Head of caudate nucleus (tissue), 42 donors: ENCODE measurements at regions not wholly inside any gene's neighbourhood (a gene's known extent, or its start where the extent isn't known, plus 50 kb on each side); places are given as distances from the start of the nearest gene placed in this dataset.

Experiments used
- DNase-seq, 42 donors: peaks; one replicate each; pipeline versions ENCODE4 v3.0.0 to v3.0.0-alpha.2; 2020 to 2021; ENCODE audit warnings: mixed read lengths in 7 of 42
- intact Hi-C: fragments of 100-400 bp; cut with DNase I; formaldehyde crosslinking; loops from one replicate; pipeline ENCODE4 v1.15.0; 2022

- peak in 1 of 42 donors; percentile 13 for DNase-seq
These were observed 676.6 kb downstream of the DHX35 start for GRCh38 chr20:39638731-39639130.

GRCh38 chr20:39633689-39634088, 671.5 kb downstream of the DHX35 start:
- intact Hi-C loops, result loop anchor here (2.0 kb wide), 1 partner anchor 25 kb away; no protein-coding TSS in a partner anchor
- no peak for DNase-seq

More at GRCh38 chr20:39638731-39639130, 676.6 kb downstream of the DHX35 start:
- intact Hi-C loops, result no loop called here

GRCh38 chr20:39632757-39633156, 670.6 kb downstream of the DHX35 start:
- intact Hi-C loops, result loop anchor here (2.0 kb wide), 1 partner anchor 24 kb away; no protein-coding TSS in a partner anchor
- peak in 1 of 42 donors; percentile 17 for DNase-seq

GRCh38 chr20:39632176-39632575, 670.0 kb downstream of the DHX35 start:
- intact Hi-C loops, result loop anchor here (2.0 kb wide), 1 partner anchor 23 kb away; no protein-coding TSS in a partner anchor
- DNase-seq, result no peak

- intact Hi-C loops, result no loop called here
- peak in 1 of 42 donors; percentile 9 for DNase-seq
These were observed 669.4 kb downstream of the DHX35 start for GRCh38 chr20:39631557-39631956.

- intact Hi-C loops, result no loop called here
- DNase-seq, result no peak
These were observed 668.2 kb downstream of the DHX35 start for GRCh38 chr20:39630215-39630908.

- intact Hi-C loops, result no loop called here
These were observed 665.6 kb downstream of the DHX35 start for GRCh38 chr20:39627765-39628164.

GRCh38 chr20:39624316-39624715, 662.2 kb downstream of the DHX35 start:
- intact Hi-C loops, result no loop called here

More at GRCh38 chr20:39627765-39628164, 665.6 kb downstream of the DHX35 start:
- DNase-seq, result no peak

GRCh38 chr20:39623584-39624234, 661.6 kb downstream of the DHX35 start:
- DNase-seq, result no peak
- intact Hi-C loops, result no loop called here

More at GRCh38 chr20:39624316-39624715, 662.2 kb downstream of the DHX35 start:
- DNase-seq, result no peak

GRCh38 chr20:39619271-39619785, 657.2 kb downstream of the DHX35 start:
- DNase-seq, result no peak
- intact Hi-C loops, result no loop called here

GRCh38 chr20:39611901-39612300, 649.8 kb downstream of the DHX35 start:
- DNase-seq, result no peak
- intact Hi-C loops, result no loop called here

GRCh38 chr20:39607141-39607540, 645.0 kb downstream of the DHX35 start:
- DNase-seq, result no peak

GRCh38 chr20:39605908-39606307, 643.8 kb downstream of the DHX35 start:
- intact Hi-C loops, result no loop called here
- no peak for DNase-seq

More at GRCh38 chr20:39607141-39607540, 645.0 kb downstream of the DHX35 start:
- intact Hi-C loops, result no loop called here

- intact Hi-C loops, result no loop called here
- DNase-seq, result no peak
These were observed 643.2 kb downstream of the DHX35 start for GRCh38 chr20:39605361-39605760.

GRCh38 chr20:39603219-39603618, 641.1 kb downstream of the DHX35 start:
- intact Hi-C loops, result no loop called here
- no peak for DNase-seq

GRCh38 chr20:39602649-39603048, 640.5 kb downstream of the DHX35 start:
- intact Hi-C loops, result no loop called here

GRCh38 chr20:39600871-39601270, 638.7 kb downstream of the DHX35 start:
- no peak for DNase-seq
- intact Hi-C loops, result no loop called here

More at GRCh38 chr20:39602649-39603048, 640.5 kb downstream of the DHX35 start:
- no peak for DNase-seq

GRCh38 chr20:39600156-39600555, 638.0 kb downstream of the DHX35 start:
- no peak for DNase-seq
- intact Hi-C loops, result no loop called here

- DNase-seq, result no peak
- intact Hi-C loops, result no loop called here
These were observed 634.4 kb downstream of the DHX35 start for GRCh38 chr20:39596554-39596953.

- intact Hi-C loops, result no loop called here
- no peak for DNase-seq
These were observed 630.2 kb downstream of the DHX35 start for GRCh38 chr20:39592371-39592770.
